GM12864 (cell line): ENCODE measurements at regions not wholly inside any gene's neighbourhood (a gene's known extent, or its start where the extent isn't known, plus 50 kb on each side); places are given as distances from the start of the nearest gene placed in this dataset.
"Not testable (repeated sequence)": the region's sequence is repeated elsewhere in the genome, so short reads cannot be mapped to it uniquely, and the experiment has no call there.

Experiments
- DNase-seq: peaks from one replicate; pipeline ENCODE4 v3.0.0-alpha.2; 2011; ENCODE audit warnings: low read depth
- H3K4me3 ChIP-seq: 2 replicates; pipeline ENCODE4 v1.5.1; 2011; ENCODE audit warnings: mild to moderate bottlenecking, low read depth, low read length, control low read depth
- CTCF ChIP-seq: IDR thresholded peaks from 2 replicates; pipeline ENCODE4 v1.5.1; 2011; ENCODE audit warnings: low read depth, mild to moderate bottlenecking, moderate library complexity, low read length, control low read depth, inconsistent platforms; ENCODE audit errors: missing control alignments

GRCh38 chr9:87395804-87396479 is 101.7 kb upstream of the DAPK1 start:
- DNase-seq = no peak
- no peak for TF ChIP-seq CTCF
- no peak overlapping the region for H3K4me3 ChIP-seq

GRCh38 chr9:87401681-87402080 is 96.0 kb upstream of the DAPK1 start:
- no peak overlapping the region for H3K4me3 ChIP-seq
- DNase-seq = no peak
- TF ChIP-seq CTCF = no peak

- DNase-seq = no peak
- H3K4me3 ChIP-seq = no peak overlapping the region
- no peak for TF ChIP-seq CTCF
These were observed 95.1 kb upstream of the DAPK1 start for GRCh38 chr9:87402537-87402936.

- no peak overlapping the region for H3K4me3 ChIP-seq
- TF ChIP-seq CTCF = no peak
- no peak for DNase-seq
These were observed 91.8 kb upstream of the DAPK1 start for GRCh38 chr9:87405677-87406542.

GRCh38 chr9:87406543-87407166 is 91.0 kb upstream of the DAPK1 start:
- no peak overlapping the region for H3K4me3 ChIP-seq
- TF ChIP-seq CTCF = no peak
- no peak for DNase-seq

GRCh38 chr9:87410047-87411005 is 87.3 kb upstream of the DAPK1 start:
- not testable (repeated sequence) for DNase-seq, H3K4me3 ChIP-seq
